Gastroesophageal sphincter (tissue), 4 donors: ENCODE measurements at regions not wholly inside any gene's neighbourhood (a gene's known extent, or its start where the extent isn't known, plus 50 kb on each side); places are given as distances from the start of the nearest gene placed in this dataset.
"Not testable (repeated sequence)": the region's sequence is repeated elsewhere in the genome, so short reads cannot be mapped to it uniquely, and the experiment has no call there.

ENCODE experiments used
- ATAC-seq: fragments of 150-250 bp; one replicate; pipeline ENCODE4 v1.9.1; 2016; ENCODE audit warnings: mild to moderate bottlenecking, moderate library complexity
- H3K27ac ChIP-seq, 4 donors: fragments of 200-600 bp; sonication (generic) in 3 of 4; 1 replicate in 3 of 4; 2 replicates in 1 of 4; pipeline ENCODE4 v1.5.1; 2016 to 2019
- H3K27me3 ChIP-seq: fragments of 200-600 bp; sonication (generic); one replicate; pipeline ENCODE4 v1.5.1; 2019
- H3K36me3 ChIP-seq, 2 donors: fragments of 200-600 bp; sonication (generic); one replicate each; pipeline ENCODE4 v1.5.1; 2019; ENCODE audit warnings: control low read depth in 1 of 2
- H3K4me1 ChIP-seq, 3 donors: fragments of 200-600 bp; sonication (generic); 1 replicate in 2 of 3; 2 replicates in 1 of 3; pipeline ENCODE4 v1.5.1; 2016 to 2019; ENCODE audit warnings: control low read depth in 2 of 3
- H3K4me3 ChIP-seq, 2 donors: fragments of 200-600 bp; sonication (generic); one replicate each; pipeline ENCODE4 v1.5.1; 2019; ENCODE audit warnings: mild to moderate bottlenecking in 1 of 2, moderate library complexity in 1 of 2
- H3K9me3 ChIP-seq, 3 donors: fragments of 200-600 bp; sonication (generic); one replicate each; pipeline ENCODE4 v1.5.1; 2017 to 2019; ENCODE audit warnings: control low read depth in 2 of 3
- CTCF ChIP-seq, 4 experiments: fragments of 200-600 bp in 2 of 4; fragments of 450-650 bp in 2 of 4; sonication (generic) in 1 of 4; IDR thresholded peaks; one replicate each; pipeline ENCODE4 v1.5.1; 2017 to 2019; ENCODE audit warnings: antibody characterized with exemption in 4 of 4, mild to moderate bottlenecking in 2 of 4, moderate library complexity in 2 of 4
- EP300 ChIP-seq: sonication (generic); formaldehyde crosslinking; IDR thresholded peaks from one replicate; pipeline ENCODE4 v1.6.1; 2017; ENCODE audit warnings: antibody characterized with exemption, mild to moderate bottlenecking
- POLR2A ChIP-seq, 2 donors: fragments of 450-650 bp; IDR thresholded peaks; one replicate each; pipeline ENCODE4 v1.6.1; 2017; ENCODE audit warnings: antibody characterized with exemption in 2 of 2, mild to moderate bottlenecking in 2 of 2, moderate library complexity in 1 of 2
- POLR2AphosphoS5 ChIP-seq: sonication (generic); formaldehyde crosslinking; IDR thresholded peaks from one replicate; pipeline ENCODE4 v1.6.1; 2017; ENCODE audit warnings: antibody characterized with exemption
- WGBS, 2 donors: methylation state at CpG; one replicate each; pipeline ENCODE4 v1.1.5; 2018; ENCODE audit warnings: low coverage in 1 of 2; 5-methylcytosine and 5-hydroxymethylcytosine counted together

- Histone ChIP-seq H3K9me3 (no peaks in the 10 kb centered on the region), H3K4me3 (no peak overlapping the region), H3K27ac (no peak overlapping the region), H3K36me3 (no peaks in the 10 kb centered on the region), H3K27me3 (no peaks in the 10 kb centered on the region), H3K4me1 (no peaks in the 10 kb centered on the region)
- 95% methylated on average over 1 of the region's 1 CpG; no CpG with 5 or more reads in 1 of the 2 donors for WGBS, 2 donors
- no peak for ATAC-seq
- no peak for TF ChIP-seq EP300
- TF ChIP-seq POLR2A (IDR thresholded peaks at IDR 0.05) = no peak
- TF ChIP-seq CTCF (IDR thresholded peaks at IDR 0.05) = no peak
- TF ChIP-seq POLR2AphosphoS5 = no peak
These were observed 184.5 kb upstream of the FBN2 start for GRCh38 chr5:128722551-128722950.

- not testable (repeated sequence) for ATAC-seq, H3K36me3 ChIP-seq, H3K27me3 ChIP-seq, H3K4me1 ChIP-seq, H3K27ac ChIP-seq, H3K9me3 ChIP-seq, H3K4me3 ChIP-seq
- 61 to 66% methylated on average over 2 of the region's 2 CpGs for WGBS, 2 donors
These were observed 192.0 kb upstream of the FBN2 start for GRCh38 chr5:128730021-128730420.

- not testable (repeated sequence) for H3K4me1 ChIP-seq, H3K27me3 ChIP-seq, H3K9me3 ChIP-seq, H3K36me3 ChIP-seq, ATAC-seq, H3K4me3 ChIP-seq, H3K27ac ChIP-seq
- WGBS, 2 donors = 89 to 100% methylated on average over 3 to 4 of the region's 4 CpGs
These were observed 197.6 kb upstream of the FBN2 start for GRCh38 chr5:128735656-128736055.

GRCh38 chr5:128736553-128736952, 198.5 kb upstream of the FBN2 start:
- Histone ChIP-seq H3K4me1 (no peaks in the 10 kb centered on the region), H3K27me3 (no peaks in the 10 kb centered on the region), H3K36me3 (no peaks in the 10 kb centered on the region), H3K9me3 (no peaks in the 10 kb centered on the region), H3K4me3 (no peak overlapping the region), H3K27ac (no peak overlapping the region)
- ATAC-seq = no peak
- TF ChIP-seq CTCF (IDR thresholded peaks at IDR 0.05) (no peak), EP300 (no peak), POLR2A (IDR thresholded peaks at IDR 0.05) (no peak), POLR2AphosphoS5 (no peak)
- WGBS, 2 donors = 60 to 77% methylated on average over 1 of the region's 1 CpG

GRCh38 chr5:128749136-128749898, 211.3 kb upstream of the FBN2 start:
- H3K4me1 ChIP-seq = no peaks in the 10 kb centered on the region
- H3K4me3 ChIP-seq = no peak overlapping the region
- no peak for ATAC-seq
- TF ChIP-seq CTCF (IDR thresholded peaks at IDR 0.05) (no peak), POLR2AphosphoS5 (no peak)
- H3K36me3 ChIP-seq = no peaks in the 10 kb centered on the region
- no peaks in the 10 kb centered on the region for H3K27me3 ChIP-seq
- WGBS, 2 donors = 33 to 42% methylated on average over 9 to 10 of the region's 11 CpGs
- H3K27ac ChIP-seq = no peak overlapping the region
- H3K9me3 ChIP-seq = no peaks in the 10 kb centered on the region

GRCh38 chr5:128750155-128750554, 212.1 kb upstream of the FBN2 start:
- Histone ChIP-seq H3K27ac (no peak overlapping the region), H3K27me3 (no peaks in the 10 kb centered on the region), H3K4me3 (no peak overlapping the region), H3K36me3 (no peaks in the 10 kb centered on the region), H3K4me1 (no peaks in the 10 kb centered on the region), H3K9me3 (no peaks in the 10 kb centered on the region)
- 100% methylated on average over 1 of the region's 1 CpG; no CpG with 5 or more reads in 1 of the 2 donors for WGBS, 2 donors
- no peak for TF ChIP-seq POLR2AphosphoS5
- TF ChIP-seq POLR2A (IDR thresholded peaks at IDR 0.05) = no peak
- no peak for TF ChIP-seq EP300
- no peak for TF ChIP-seq CTCF (IDR thresholded peaks at IDR 0.05)
- no peak for ATAC-seq
